ENCODE measurements at regions not wholly inside any gene's neighbourhood (a gene's known extent, or its start where the extent isn't known, plus 50 kb on each side); places are given as distances from the start of the nearest gene placed in this dataset.

DNA sequence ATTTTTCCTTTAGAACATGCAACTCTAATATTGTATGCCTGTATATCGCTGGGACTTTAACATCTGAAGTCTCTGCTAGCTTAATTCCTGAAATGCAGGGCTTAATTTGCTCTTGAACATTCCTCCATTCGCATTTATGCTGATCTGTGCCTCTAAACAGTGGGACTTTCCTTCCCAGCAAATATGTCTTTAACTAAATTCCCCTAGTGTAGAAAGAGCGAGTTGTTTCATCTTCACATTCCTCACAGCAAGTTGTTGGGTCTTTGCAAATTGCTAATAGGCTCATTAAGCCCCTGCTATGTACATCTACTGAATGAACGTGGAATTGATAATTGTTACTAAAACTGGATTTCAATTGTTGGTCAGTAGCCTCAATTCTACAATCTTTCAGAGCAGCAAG, 118.4 kb upstream of the OBI1 start:
- DNase-seq = no peak

- DNase-seq = no peak
Measured at GRCh38 chr13:78772933-78773332, 114.0 kb upstream of the OBI1 start.

DNA sequence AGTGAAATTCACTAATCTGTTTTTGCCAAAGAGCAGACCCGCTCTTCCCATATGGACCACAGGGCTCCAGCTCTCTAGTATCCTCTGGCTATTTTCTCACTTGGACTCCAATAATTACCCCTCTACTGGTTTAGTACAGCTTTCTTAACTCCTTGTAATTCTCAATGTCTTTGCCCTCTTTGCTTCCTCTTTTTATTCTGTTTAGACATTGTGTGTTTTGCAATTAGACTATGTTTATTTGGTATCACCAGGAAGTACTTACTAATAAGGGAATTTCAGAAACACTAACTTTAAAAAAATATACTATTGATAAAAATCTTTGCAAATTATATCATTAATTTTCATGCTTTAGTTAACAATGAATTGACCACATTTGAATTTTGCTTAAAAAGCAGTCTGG, 111.6 kb upstream of the OBI1 start:
- no peak for DNase-seq

GRCh38 chr13:78768950-78769349, 110.0 kb upstream of the OBI1 start:
- DNase-seq = no peak

GRCh38 chr13:78764665-78765064, 105.7 kb upstream of the OBI1 start:
- no peak for DNase-seq

DNA sequence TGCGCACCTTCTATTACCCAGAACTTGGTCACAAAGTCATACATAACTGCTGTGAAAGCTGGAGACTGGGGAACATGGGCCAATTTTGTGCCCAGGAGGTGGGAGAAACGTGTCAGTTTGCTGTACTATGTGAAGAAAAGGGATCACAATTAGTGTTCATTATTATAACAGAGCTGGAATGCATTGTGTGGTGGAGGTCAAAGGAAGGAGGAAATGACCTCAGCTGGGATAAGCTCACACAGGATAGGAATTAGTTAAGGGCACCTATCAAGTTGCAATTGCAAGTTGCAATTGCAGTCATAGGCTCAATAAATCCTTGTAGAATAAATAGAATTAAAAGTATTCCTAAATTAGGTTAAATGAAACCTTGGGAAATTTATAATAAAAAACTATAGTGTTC, 103.9 kb upstream of the OBI1 start:
- no peak for DNase-seq

DNA sequence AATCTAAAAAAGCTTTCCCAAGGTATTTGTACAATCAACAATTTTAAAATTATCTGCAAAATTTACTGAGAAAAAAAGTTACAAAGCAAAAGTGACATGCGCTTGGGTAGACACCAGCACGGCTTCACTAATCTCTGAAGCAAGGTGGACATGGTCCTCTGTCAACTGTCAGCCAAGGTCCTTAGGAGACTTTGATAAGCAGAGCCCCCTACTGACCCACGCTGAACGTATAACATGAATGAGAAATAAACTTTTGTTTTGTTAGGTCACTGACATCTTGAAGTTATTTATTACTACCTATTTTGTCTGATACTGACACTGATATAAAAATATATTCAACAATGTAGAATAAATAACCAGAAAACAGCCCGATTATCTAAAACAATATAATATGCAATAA, 100.7 kb upstream of the OBI1 start:
- DNase-seq = no peak

GRCh38 chr13:78758549-78758948, 99.6 kb upstream of the OBI1 start:
- DNase-seq = no peak

DNA sequence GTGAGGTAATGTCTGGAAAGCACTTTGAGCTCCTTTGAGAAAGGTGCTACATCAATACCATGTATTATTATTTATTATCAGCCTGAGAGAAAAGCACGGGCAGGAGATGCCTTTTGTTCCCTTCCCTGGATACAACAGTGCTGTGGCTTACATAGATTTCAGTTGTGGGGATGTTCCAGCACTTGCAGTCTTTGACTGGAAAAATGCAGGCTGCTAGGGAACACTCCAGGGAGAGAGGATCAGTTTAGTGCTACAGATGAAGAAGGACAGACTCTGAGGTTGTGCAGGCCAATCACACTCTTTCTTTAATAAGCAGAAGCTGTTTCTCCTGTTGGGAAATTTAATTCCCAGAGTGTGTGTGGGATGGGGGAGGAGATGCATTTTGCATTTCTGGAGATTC, 94.5 kb upstream of the OBI1 start:
- DNase-seq = no peak

DNA sequence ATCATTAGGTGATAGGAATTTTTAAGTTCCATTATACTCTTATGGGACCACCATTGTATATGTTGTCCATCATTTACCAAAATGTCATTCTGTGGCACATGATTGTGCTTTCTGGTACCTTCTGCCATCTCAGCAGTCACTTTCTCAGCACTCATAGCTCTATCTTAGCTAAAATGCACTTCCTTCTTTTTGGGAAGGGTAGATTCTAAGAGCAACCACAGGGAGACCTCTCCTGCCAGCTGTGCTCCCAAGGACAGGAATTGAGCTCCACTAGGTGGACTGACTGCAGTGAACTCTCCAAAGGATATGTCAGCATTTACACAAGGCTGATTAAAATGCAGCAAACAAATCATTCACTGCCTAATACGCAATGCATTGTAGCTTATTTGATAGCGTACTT, 91.8 kb upstream of the OBI1 start:
- DNase-seq = no peak

DNA sequence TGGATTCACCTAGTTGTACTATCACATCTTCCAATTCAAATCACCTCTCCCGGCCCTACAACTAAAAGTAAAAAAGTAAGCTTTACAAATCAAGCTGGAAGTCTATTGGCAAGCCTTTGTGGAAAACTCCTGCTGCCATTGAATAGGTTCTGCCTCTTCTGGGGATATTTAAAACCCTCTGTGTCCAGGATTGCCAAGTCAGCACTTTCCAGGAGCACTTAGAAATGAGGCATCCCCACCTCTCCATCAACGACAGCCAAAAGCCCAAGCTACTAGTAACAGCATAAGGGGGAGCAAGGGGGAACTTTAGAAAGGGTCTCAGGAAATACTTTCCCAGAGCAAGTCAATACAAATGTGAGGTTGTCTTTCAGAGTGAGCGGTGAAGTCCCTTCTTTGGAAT, 85.0 kb upstream of the OBI1 start:
- no peak for DNase-seq

DNA sequence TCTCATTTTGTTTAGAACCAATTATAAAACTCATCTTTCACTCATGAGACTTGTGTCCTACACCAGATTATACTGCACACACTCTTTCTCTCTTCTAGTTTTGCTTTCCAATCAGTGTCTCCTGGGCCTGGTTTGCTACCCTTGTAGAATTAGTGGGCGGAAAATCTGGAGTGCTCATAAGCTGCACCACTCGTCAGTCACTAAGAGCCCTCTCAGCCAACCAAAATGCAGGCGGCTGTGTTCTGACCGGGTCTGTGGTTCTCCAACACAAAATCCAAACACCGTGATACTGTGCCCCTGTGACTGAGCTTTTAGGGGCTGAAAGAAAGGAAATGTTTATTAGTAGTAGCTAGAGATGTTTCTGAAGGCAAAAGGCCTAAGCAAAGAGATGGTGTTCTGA, 83.7 kb upstream of the OBI1 start:
- no peak for DNase-seq

DNA sequence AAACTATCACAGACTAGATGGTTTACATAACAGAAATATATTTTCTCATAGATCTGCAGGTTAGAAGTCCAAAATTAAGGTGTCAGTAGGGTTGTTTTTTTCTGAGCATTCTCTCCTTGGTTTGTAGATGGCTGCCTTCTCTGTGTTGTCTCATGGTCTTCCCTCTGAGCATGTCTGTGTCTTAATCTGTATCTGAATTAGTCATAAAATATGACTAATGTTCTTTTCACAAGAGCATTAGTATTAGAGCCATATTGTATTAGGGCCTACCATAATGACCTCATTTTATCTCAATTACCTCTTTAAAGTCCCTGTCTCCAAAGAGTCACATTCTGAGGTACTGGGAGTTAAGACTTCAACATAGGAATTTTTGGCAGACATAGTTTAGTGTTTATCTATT, 77.2 kb upstream of the OBI1 start:
- no peak for DNase-seq

DNA sequence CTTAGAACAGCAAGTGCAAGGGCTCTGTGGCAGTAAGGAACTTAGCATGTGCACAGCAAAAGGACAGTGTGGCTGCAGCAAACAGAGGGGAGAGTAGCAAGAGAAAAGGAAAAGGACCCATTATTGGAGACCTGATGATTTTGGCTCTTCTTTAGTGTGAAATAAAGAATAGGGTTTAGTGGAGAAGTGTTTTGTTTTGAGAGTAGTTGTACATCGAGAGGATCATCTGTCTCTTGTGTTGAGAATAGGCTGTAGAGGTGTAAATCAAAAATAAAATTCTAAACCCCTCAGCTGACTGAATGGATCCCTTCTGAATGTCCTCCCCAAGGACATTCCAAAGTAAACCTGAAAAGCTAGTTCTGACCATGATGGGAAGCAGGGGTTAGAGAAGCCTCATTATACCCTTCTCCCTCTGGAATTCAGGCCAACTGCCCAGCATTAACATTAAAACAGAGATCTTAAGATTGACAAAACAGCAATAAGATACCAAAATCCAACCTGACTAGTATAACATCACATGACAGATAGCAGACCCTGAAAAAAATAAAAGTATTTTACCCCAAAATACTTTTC, 73.6 kb upstream of the OBI1 start:
- no peak for DNase-seq

DNA sequence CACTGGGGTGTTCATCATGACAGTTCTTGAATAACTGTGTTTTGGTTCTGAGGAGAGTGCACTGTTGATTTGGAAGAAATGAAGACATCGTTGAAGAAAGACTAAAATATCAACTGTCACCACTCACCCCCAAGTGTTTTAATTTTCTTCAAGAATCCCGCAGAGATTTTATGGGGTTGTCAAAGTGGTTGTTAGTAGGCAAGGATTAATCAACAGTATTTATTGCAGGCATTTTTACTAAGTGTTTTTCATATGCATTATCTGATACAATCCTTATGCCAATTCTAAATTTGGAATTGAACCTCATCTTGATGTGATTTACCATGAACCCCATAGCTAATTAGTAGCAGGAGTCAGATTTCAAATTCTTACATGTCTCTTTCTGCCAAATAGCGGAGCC, 63.7 kb upstream of the OBI1 start:
- no peak for DNase-seq

DNA sequence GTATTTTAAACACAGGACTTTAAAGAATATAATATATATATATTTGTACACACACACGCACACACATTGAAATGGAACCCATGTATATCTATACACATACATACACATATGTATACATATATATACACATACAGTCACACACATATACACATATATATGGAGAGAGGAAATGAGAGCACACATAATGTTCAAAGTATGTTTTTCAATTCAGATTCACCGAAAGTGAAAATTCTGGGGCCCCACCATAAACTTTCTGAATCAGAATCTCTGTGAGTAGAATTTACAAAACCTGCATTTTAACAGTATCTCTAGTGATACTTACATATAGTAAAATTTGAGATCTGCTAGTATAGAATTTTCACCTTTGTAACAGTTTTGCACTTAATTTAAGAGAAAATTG, 60.4 kb upstream of the OBI1 start:
- DNase-seq = no peak

- no peak for DNase-seq
Measured at GRCh38 chr13:78714717-78715116, 55.8 kb upstream of the OBI1 start.

DNA sequence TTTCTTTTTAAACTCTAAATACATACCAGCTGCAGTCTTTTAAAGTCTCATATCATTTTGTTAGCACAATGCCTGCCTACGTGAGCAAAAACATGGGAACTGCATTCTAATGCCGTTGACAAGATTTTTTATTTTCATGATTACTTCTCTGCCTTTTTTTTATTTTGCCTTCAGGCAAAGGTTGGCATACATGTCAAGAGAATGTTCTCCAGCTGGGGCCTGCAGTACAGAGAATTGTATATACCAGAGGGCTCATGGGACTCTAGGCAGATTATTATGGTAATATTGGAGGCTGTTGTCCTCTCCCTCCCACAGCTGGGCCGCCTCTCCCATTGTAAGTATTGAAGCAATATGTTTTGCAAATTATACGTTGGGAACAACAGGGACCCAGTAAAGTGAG, 53.9 kb upstream of the OBI1 start:
- no peak for DNase-seq

DNA sequence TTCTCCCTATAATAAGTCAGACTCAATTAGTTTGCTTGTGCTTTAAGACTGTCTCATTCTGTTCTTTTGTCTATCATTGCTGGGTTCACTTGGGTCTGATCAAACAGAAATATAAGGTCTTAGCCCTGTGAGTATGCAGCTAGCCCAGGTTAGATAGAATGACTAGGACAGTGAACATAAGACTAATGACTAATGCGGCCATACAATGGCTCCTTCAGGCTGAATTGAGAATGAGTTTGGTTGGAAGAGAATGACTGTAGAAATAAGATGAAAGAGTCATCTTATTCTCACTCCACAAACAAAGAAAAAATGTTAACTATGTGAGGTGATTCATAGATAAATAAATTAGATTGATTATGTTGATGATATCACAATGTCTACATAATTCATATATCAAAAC, 50.1 kb upstream of the OBI1 start:
- DNase-seq = no peak
